GM18907 (cell line): ENCODE measurements at regions not wholly inside any gene's neighbourhood (a gene's known extent, or its start where the extent isn't known, plus 50 kb on each side); places are given as distances from the start of the nearest gene placed in this dataset.

ENCODE experiments used
- ATAC-seq: cut with Tn5 transposase; IDR thresholded peaks from one replicate; pipeline ENCODE4 v1.9.1; 2021; ENCODE audit warnings: mild to moderate bottlenecking, moderate library complexity; ENCODE audit not compliant: unreplicated experiment

DNA sequence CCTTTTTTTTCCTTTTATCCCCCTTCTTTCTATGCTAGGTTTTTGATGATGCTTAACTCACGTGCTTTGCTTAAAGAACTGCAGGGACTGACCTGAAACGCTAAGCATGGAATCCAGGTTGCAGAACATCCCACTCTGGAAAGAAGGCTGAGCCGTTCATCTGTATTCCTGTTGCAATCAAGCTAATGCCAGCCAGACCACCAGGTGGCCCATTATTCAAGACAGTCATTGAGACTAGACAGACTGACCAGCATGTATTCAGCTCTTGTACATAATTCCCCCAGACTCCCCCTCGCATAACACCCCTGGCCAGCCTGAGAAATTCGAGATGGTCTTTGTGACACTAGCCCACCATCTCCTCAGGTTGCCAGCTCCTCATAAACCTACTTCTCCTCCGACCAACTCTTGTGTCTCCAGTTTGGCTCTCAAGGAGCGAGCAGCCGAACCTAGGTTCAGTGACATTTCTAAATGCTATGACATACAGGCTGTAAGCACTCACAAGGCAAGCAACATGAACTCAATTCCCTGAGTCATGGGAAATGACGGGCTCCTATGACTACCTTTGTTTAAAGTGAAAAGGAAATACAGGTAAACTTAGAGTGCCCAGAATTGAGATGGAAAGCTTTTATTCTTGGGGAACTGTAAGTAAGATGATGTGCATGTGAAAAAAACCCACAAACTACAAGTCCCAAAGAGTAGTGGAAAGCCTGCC lies 309.3 kb upstream of the CDYL start:
- ATAC-seq, result no peak

DNA sequence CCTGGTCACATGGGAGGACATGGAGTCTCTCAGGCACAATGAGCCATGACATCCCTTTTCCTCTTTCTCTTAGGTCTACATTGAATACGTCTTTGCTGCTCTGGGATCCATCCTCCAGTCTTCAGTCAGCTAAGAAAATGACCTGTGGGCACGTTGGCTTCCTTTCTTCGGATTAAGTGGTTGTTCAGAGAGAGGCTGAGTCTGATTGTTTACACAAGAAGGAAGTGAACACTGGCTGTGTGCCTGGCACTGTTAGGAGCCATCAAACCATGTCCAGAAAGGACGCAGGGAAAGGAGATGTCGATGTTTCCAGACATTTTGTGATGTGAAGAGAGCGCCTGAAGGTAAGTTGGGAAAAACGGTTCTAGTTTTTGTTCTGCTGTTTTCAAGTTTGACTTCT lies 309.9 kb upstream of the CDYL start:
- no peak for ATAC-seq

DNA sequence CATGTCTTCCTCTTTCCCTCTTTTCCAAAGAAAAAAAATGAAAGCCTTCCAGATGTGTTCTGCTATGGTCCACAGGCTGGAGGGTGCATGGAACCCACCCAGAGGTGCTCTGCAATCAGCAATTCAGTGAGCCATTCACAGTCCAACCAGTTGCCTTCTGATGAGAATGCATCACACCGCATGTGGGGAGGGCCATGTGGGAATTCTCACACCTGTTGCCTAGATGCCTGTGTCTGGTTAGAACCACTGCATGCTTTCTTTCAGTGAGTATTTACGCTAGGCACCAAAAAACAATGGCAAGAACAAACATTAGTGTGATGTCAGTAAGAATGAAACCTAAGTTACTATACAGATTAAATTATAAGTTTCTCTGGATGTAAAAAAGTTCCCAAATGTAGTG lies 311.6 kb upstream of the CDYL start:
- ATAC-seq, result no peak

- ATAC-seq, result no peak
Observed at GRCh38 chr6:4463236-4463635, 313.0 kb upstream of the CDYL start.

GRCh38 chr6:4460586-4461475 lies 315.4 kb upstream of the CDYL start:
- ATAC-seq, result no peak

DNA sequence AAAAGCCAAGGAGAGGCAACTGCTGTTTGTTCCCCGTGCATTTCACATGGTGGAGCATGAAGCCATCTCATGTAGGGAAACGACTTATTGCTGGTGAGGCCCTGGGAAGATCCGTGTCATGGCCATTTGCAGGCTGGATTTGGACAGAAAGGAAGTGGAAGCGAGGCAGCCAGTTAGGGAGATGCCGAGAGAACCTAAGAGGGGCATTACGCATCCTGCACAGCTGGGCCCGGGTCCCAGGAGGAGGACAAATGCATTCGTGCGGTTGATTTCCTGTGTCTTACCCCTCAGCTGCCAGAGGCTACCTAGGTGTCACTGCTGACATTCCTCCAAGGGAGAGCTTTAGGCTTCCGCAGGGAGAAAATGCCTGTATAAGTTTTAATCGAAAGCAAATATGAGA lies 316.2 kb upstream of the CDYL start:
- ATAC-seq, result no peak

- no peak for ATAC-seq
Observed at GRCh38 chr6:4459032-4459431, 317.2 kb upstream of the CDYL start.

- ATAC-seq, result no peak
Observed at GRCh38 chr6:4451718-4452117, 316.3 kb upstream of the ECI2 start.

DNA sequence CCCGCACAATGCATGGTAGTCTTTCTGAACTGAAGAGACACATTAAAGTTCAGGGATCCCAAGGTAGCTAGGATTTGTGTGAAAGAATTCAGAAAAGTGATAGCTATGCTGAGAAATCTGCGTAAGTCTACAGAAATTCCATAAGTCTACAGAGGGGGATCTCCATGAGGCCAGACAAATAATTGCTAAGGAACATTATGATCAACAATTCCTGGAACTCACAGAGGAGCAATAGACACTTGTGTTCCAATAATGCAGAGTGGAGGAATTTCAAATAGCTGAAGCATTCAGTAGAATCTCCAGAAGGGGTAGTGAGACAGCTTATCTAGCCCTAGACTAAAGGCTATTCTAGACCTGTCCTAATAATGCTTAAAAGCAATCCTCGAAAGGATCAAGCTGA lies 315.7 kb upstream of the ECI2 start:
- no peak for ATAC-seq

GRCh38 chr6:4450237-4450636 lies 314.9 kb upstream of the ECI2 start:
- no peak for ATAC-seq

- no peak for ATAC-seq
Observed at GRCh38 chr6:4449409-4449808, 314.0 kb upstream of the ECI2 start.

- ATAC-seq, result no peak
Observed at GRCh38 chr6:4448841-4449240, 313.5 kb upstream of the ECI2 start.

- ATAC-seq, result no peak
Observed at GRCh38 chr6:4447639-4448330, 312.4 kb upstream of the ECI2 start.

DNA sequence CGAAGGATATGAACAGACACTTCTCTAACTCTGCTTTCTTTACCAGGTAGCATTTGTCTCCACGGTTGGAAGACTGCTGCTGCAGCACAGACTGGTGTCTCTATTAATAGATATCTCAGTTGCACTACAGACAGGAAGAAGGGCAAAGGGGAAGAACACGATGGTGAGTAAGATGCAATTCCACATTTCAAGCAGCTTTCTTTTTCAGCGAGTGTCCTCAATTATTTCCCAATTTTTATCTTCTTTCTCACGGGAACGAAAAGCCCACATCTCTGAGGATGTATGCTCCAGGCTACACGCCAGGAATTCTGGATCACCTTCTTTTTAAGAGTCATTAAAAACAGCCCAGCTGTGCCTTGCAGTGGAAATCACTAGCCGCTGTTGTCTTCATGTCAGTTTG lies 311.6 kb upstream of the ECI2 start:
- no peak for ATAC-seq

DNA sequence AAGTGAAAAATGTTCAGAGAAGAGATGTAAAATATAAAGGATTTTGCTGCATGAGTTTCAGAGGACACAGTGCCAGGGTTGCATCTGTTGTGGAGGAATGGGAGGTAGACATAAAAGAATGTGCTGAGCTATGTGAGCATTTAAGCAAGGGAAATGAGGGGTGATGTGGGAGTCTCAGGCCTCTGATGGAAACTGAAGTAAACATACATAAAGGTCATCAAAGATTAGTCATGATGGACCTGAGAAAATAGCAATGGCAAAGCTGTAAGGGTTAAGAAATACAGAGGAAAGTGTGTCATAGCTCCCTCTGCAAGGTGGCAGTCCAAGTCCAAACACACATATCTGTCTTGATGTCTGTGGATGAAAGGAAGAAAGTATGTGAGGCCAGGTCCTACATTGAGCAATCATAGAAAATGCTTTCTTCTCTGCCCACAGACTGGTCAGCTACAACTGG lies 306.6 kb upstream of the ECI2 start:
- ATAC-seq, result no peak

DNA sequence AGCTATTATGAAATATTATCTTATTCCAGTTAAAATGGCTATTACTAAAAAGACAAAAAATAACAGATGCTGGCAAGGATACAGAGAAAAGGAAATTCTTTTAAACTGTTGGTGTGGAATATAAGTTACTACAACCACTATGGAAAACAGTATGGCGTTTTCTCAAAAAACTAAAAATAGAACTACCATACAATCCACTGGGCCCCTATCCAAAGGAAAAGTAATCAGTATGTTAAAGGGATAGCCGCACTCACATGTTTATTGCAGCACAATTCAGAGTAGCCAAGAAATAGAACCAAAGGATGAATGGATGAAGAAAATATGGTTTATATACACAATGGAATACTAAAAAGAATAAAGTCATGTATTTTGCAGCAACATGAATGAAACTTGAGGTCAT lies 303.8 kb upstream of the ECI2 start:
- ATAC-seq, result no peak

DNA sequence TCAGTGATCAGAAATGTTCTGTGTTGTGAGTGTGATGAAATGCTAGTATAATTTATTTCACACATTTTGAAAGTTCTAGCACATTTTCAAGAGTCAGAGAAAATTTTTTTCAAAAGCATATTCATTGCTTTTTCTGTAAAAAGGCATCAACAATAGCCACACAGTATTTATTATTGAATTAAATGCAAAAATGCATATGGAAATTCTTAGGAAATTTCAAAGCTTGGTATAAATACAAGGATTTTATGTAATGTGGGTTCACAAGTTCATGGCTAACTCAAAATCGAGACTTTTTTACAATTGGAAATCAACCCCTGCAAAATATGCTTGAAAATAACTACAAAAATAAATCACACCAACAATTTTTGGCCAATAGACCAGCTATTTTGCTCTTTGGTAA lies 302.0 kb upstream of the ECI2 start:
- no peak for ATAC-seq

DNA sequence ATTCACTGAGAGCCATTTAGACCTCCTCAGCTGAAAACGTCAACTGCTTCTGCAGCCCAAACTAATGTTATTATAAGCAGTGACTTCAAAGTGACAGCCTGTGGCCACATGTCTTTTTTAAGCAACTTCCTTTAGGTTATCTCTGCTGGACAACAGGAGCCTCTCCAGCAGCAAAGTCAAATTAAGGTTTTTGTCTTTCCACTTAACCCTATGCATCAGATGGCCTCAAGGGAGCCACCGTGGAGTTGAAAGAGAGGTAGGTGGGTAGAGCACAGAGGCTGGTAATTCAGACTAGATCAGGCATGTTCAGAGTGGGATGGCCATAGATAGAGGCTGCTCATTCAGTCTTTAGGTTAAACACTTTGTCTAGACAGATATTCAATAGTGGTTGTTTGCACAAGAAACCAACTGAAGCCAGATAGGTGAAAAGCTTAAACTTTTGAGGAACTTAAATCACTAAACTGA lies 300.6 kb upstream of the ECI2 start:
- no peak for ATAC-seq

- ATAC-seq, result no peak
Observed at GRCh38 chr6:4434655-4435054, 299.3 kb upstream of the ECI2 start.

DNA sequence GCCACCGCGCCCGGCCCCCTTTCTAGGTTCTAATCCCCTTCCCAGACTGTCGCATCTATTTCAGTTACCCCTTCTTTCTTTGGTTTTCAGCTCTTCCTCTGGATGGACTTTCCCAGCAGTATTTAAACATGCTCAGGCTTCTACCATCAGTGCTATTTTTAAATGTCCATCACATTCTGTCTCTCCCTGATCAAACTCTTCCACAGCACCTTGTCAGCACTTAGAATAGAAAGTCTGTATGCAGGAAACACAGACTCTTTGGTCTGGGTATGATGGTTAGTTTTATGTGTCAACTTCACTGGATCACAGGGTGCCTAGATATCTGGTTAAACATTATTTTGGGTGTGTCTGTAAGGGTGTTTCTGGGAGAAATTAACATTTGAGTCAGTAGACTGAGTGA lies 297.8 kb upstream of the ECI2 start:
- no peak for ATAC-seq

DNA sequence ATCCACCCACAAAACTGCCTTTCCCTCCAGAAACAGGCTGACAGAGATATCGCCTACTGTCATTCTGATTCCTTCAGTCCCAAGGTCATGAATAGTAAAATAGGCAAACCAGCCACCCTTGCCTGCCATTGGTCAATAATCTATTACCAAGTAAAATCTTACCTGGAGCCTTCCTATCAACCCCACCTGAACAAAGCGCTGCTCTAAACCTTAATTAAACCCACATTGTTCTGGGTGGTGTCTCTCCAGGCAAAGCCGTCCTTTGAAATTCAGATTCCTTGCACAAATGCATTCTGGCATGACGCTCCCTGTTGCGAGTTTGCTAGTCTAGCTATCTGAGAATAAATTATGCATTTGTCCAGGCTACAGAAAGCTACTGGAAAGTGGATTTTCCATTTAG lies 291.6 kb upstream of the ECI2 start:
- no peak for ATAC-seq

- ATAC-seq, result no peak
Observed at GRCh38 chr6:4421837-4422236, 286.5 kb upstream of the ECI2 start.
